ENCODE measurements at regions not wholly inside any gene's neighbourhood (a gene's known extent, or its start where the extent isn't known, plus 50 kb on each side); places are given as distances from the start of the nearest gene placed in this dataset.

DNA sequence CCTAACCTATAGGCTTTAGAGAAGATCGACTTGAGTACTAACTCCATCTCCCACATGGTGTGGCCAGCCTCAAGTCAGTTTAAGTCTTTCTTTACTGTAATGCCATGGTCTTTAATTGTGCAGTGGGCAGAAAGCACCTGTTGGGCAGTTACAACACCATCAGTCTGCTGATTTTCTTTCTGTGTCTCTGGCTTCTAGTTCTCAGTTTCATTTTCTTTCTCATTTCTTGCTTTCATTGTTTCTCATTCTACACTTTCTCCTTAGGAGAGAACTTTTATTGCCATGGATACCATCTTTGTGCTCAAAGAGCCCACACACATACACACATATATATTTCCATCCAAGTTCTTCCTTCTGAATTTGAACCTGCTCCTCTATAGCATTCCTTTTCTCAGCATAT lies 96.1 kb upstream of the SLC16A7 start:
- TF ChIP-seq RAD21 (IDR thresholded peaks at IDR 0.05; ENCODE audit: low read length) (no peak), SMC3 (IDR thresholded peaks at IDR 0.05; ENCODE audit: low read depth, low read length) (no peak), POLR2A (IDR thresholded peaks at IDR 0.05; ENCODE audit: low read depth, low read length) (no peak), MAFK (IDR thresholded peaks at IDR 0.05; ENCODE audit: low read depth, low read length) (no peak), BHLHE40 (IDR thresholded peaks at IDR 0.05; ENCODE audit: low read depth, low read length) (no peak), MXI1 (IDR thresholded peaks at IDR 0.05; ENCODE audit: borderline replicate concordance, low read depth, low read length) (no peak), ELK1 (IDR thresholded peaks at IDR 0.05; ENCODE audit: borderline replicate concordance, low read depth, low read length) (no peak)
- TF ChIP-seq, protein P1, sequence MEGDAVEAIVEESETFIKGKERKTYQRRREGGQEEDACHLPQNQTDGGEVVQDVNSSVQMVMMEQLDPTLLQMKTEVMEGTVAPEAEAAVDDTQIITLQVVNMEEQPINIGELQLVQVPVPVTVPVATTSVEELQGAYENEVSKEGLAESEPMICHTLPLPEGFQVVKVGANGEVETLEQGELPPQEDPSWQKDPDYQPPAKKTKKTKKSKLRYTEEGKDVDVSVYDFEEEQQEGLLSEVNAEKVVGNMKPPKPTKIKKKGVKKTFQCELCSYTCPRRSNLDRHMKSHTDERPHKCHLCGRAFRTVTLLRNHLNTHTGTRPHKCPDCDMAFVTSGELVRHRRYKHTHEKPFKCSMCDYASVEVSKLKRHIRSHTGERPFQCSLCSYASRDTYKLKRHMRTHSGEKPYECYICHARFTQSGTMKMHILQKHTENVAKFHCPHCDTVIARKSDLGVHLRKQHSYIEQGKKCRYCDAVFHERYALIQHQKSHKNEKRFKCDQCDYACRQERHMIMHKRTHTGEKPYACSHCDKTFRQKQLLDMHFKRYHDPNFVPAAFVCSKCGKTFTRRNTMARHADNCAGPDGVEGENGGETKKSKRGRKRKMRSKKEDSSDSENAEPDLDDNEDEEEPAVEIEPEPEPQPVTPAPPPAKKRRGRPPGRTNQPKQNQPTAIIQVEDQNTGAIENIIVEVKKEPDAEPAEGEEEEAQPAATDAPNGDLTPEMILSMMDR (conservative IDR thresholded peaks at IDR 0.05; ENCODE audit: low read depth, low read length): no peak

Data from IMR-90 (cell line).